ENCODE measurements at regions not wholly inside any gene's neighbourhood (a gene's known extent, or its start where the extent isn't known, plus 50 kb on each side); places are given as distances from the start of the nearest gene placed in this dataset.

GRCh38 chr9:88721025-88721424 is 186.0 kb downstream of the NXNL2 start:
- peaks cover 7% of the 10 kb centered on the region for H3K4me1 Mint-ChIP-seq (ENCODE audit: low read depth, unreplicated experiment)

GRCh38 chr9:88721495-88722279 is 186.7 kb downstream of the NXNL2 start:
- Histone ChIP-seq H3K36me3 (ENCODE audit: insufficient read depth, low read length) (no peaks in the 10 kb centered on the region), H3K4me3 (ENCODE audit: insufficient read depth, low read depth, low read length) (no peak overlapping the region), H2AFZ (ENCODE audit: low read depth, low read length) (no peak overlapping the region), H3K27me3 (ENCODE audit: insufficient read depth, low read length) (no peaks in the 10 kb centered on the region), H3K4me1 (ENCODE audit: insufficient read depth, low read length) (no peaks in the 10 kb centered on the region), H3K9me3 (ENCODE audit: insufficient read depth, low read depth, low read length) (no peaks in the 10 kb centered on the region), H3K79me2 (ENCODE audit: insufficient read depth, low read length) (no peaks in the 10 kb centered on the region), H3K9ac (ENCODE audit: low read length) (no peak overlapping the region), H4K20me1 (ENCODE audit: insufficient read depth, low read length) (no peaks in the 10 kb centered on the region), H3K4me2 (ENCODE audit: low read length) (no peak overlapping the region), H3K27ac (ENCODE audit: low read depth, low read length) (no peak overlapping the region)
- no peak for TF ChIP-seq CTCF (IDR thresholded peaks at IDR 0.05; ENCODE audit: insufficient read depth, low read depth, low read length)
- TF ChIP-seq EZH2 (IDR thresholded peaks at IDR 0.05; ENCODE audit: insufficient read depth, low read length): no peak
- peaks cover 7% of the 10 kb centered on the region for H3K4me1 Mint-ChIP-seq (ENCODE audit: low read depth, unreplicated experiment)
- H3K9me3 Mint-ChIP-seq (ENCODE audit: unreplicated experiment): no peaks in the 10 kb centered on the region
- no peak overlapping the region for H3K27ac Mint-ChIP-seq (ENCODE audit: unreplicated experiment)
- H3K4me3 Mint-ChIP-seq (ENCODE audit: unreplicated experiment): no peak overlapping the region
- FAIRE-seq (no peak), DNase-seq (ENCODE audit: low read depth) (no peak)
- H3K36me3 Mint-ChIP-seq (ENCODE audit: low read depth, unreplicated experiment): no peaks in the 10 kb centered on the region
- H3K27me3 Mint-ChIP-seq (ENCODE audit: low read depth, unreplicated experiment): no peaks in the 10 kb centered on the region

More at GRCh38 chr9:88721025-88721424, 186.0 kb downstream of the NXNL2 start:
- no peaks in the 10 kb centered on the region for H4K20me1 ChIP-seq (ENCODE audit: insufficient read depth, low read length)
- DNase-seq (ENCODE audit: low read depth) (no peak), FAIRE-seq (no peak)
- H3K4me2 ChIP-seq (ENCODE audit: low read length): no peak overlapping the region
- H2AFZ ChIP-seq (ENCODE audit: low read depth, low read length): no peak overlapping the region
- H3K9me3 Mint-ChIP-seq (ENCODE audit: unreplicated experiment): no peaks in the 10 kb centered on the region
- H3K27ac ChIP-seq (ENCODE audit: low read depth, low read length): no peak overlapping the region
- no peak overlapping the region for H3K4me3 Mint-ChIP-seq (ENCODE audit: unreplicated experiment)
- no peaks in the 10 kb centered on the region for H3K27me3 Mint-ChIP-seq (ENCODE audit: low read depth, unreplicated experiment)
- no peaks in the 10 kb centered on the region for H3K36me3 Mint-ChIP-seq (ENCODE audit: low read depth, unreplicated experiment)
- no peak overlapping the region for H3K9ac ChIP-seq (ENCODE audit: low read length)
- H3K27me3 ChIP-seq (ENCODE audit: insufficient read depth, low read length): no peaks in the 10 kb centered on the region
- TF ChIP-seq EZH2 (IDR thresholded peaks at IDR 0.05; ENCODE audit: insufficient read depth, low read length) (no peak), CTCF (IDR thresholded peaks at IDR 0.05; ENCODE audit: insufficient read depth, low read depth, low read length) (no peak)
- no peaks in the 10 kb centered on the region for H3K36me3 ChIP-seq (ENCODE audit: insufficient read depth, low read length)
- H3K4me1 ChIP-seq (ENCODE audit: insufficient read depth, low read length): no peaks in the 10 kb centered on the region
- H3K4me3 ChIP-seq (ENCODE audit: insufficient read depth, low read depth, low read length): no peak overlapping the region
- H3K27ac Mint-ChIP-seq (ENCODE audit: unreplicated experiment): no peak overlapping the region
- no peaks in the 10 kb centered on the region for H3K9me3 ChIP-seq (ENCODE audit: insufficient read depth, low read depth, low read length)
- H3K79me2 ChIP-seq (ENCODE audit: insufficient read depth, low read length): no peaks in the 10 kb centered on the region

GRCh38 chr9:88722753-88723152 is 187.8 kb downstream of the NXNL2 start:
- Histone ChIP-seq H3K27ac (ENCODE audit: low read depth, low read length) (no peak overlapping the region), H3K36me3 (ENCODE audit: insufficient read depth, low read length) (no peaks in the 10 kb centered on the region), H3K4me3 (ENCODE audit: insufficient read depth, low read depth, low read length) (no peak overlapping the region), H4K20me1 (ENCODE audit: insufficient read depth, low read length) (no peaks in the 10 kb centered on the region), H3K4me1 (ENCODE audit: insufficient read depth, low read length) (no peaks in the 10 kb centered on the region), H3K9ac (ENCODE audit: low read length) (no peak overlapping the region), H3K27me3 (ENCODE audit: insufficient read depth, low read length) (no peaks in the 10 kb centered on the region), H3K9me3 (ENCODE audit: insufficient read depth, low read depth, low read length) (no peaks in the 10 kb centered on the region), H2AFZ (ENCODE audit: low read depth, low read length) (no peak overlapping the region), H3K4me2 (ENCODE audit: low read length) (no peak overlapping the region), H3K79me2 (ENCODE audit: insufficient read depth, low read length) (no peaks in the 10 kb centered on the region)
- H3K27me3 Mint-ChIP-seq (ENCODE audit: low read depth, unreplicated experiment): peaks cover 4% of the 10 kb centered on the region
- peak; percentile 29 for FAIRE-seq
- DNase-seq (ENCODE audit: low read depth): no peak
- TF ChIP-seq EZH2 (IDR thresholded peaks at IDR 0.05; ENCODE audit: insufficient read depth, low read length) (no peak), CTCF (IDR thresholded peaks at IDR 0.05; ENCODE audit: insufficient read depth, low read depth, low read length) (peak; percentile 28)
- H3K4me1 Mint-ChIP-seq (ENCODE audit: low read depth, unreplicated experiment): peaks cover 7% of the 10 kb centered on the region
- H3K4me3 Mint-ChIP-seq (ENCODE audit: unreplicated experiment): no peak overlapping the region
- no peaks in the 10 kb centered on the region for H3K36me3 Mint-ChIP-seq (ENCODE audit: low read depth, unreplicated experiment)
- no peak overlapping the region for H3K27ac Mint-ChIP-seq (ENCODE audit: unreplicated experiment)
- H3K9me3 Mint-ChIP-seq (ENCODE audit: unreplicated experiment): no peaks in the 10 kb centered on the region

Measured in astrocyte (in vitro differentiated cells and primary cell).